Dendritic cell treated with granulocyte-macrophage colony-stimulating factor and Interleukin-4, amounts not matched to agents 40 ng/mL and 50 ng/mL, for 4 days (primary cell): ENCODE measurements at regions not wholly inside any gene's neighbourhood (a gene's known extent, or its start where the extent isn't known, plus 50 kb on each side); places are given as distances from the start of the nearest gene placed in this dataset.

Source experiments
- H3K27ac Mint-ChIP-seq: one replicate; pipeline ENCODE4 v1.8.0; 2022; ENCODE audit warnings: mild to moderate bottlenecking, mixed read lengths
- H3K27me3 Mint-ChIP-seq: one replicate; pipeline ENCODE4 v1.8.0; 2022; ENCODE audit warnings: mild to moderate bottlenecking, mixed read lengths
- H3K36me3 Mint-ChIP-seq: one replicate; pipeline ENCODE4 v1.8.0; 2022; ENCODE audit warnings: low read depth, mixed read lengths
- H3K4me1 Mint-ChIP-seq: one replicate; pipeline ENCODE4 v1.8.0; 2022; ENCODE audit warnings: low read depth, mixed read lengths
- H3K4me3 Mint-ChIP-seq: one replicate; pipeline ENCODE4 v1.8.0; 2022; ENCODE audit warnings: mild to moderate bottlenecking, moderate library complexity, mixed read lengths
- H3K9me3 Mint-ChIP-seq: one replicate; pipeline ENCODE4 v1.8.0; 2022; ENCODE audit warnings: mixed read lengths
- intact Hi-C: fragments of 100-400 bp; cut with micrococcal nuclease; formaldehyde crosslinking; loops from one replicate; pipeline ENCODE4 v1.15.0; 2022

DNA sequence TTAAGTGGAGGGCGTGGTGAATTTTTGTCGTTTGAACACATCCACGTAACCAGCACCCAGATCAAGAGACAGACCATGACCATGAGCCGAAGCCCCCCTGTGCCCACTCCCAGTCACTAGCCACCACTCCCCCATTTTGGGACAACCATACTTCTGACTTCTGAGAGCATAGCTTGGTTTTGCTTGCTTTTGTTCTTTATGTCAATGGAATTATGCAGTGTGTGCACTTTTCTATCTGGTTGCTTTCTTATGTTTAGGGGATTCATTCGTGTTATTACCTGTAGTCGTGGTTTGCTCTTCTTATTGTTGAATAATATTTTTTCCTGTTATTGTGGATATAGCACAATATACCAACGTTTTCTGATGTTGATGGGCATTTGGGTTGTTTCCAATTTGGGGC is 141.7 kb downstream of the GLI2 start:
- Mint-ChIP-seq H3K36me3 (no peaks in the 10 kb centered on the region), H3K27me3 (peaks cover 6% of the 10 kb centered on the region), H3K9me3 (no peaks in the 10 kb centered on the region), H3K4me3 (no peak overlapping the region), H3K27ac (no peak overlapping the region), H3K4me1 (no peaks in the 10 kb centered on the region)
- intact Hi-C loops: no loop called here

- intact Hi-C loops: no loop called here
- Mint-ChIP-seq H3K27ac (no peak overlapping the region), H3K9me3 (no peaks in the 10 kb centered on the region), H3K4me1 (no peaks in the 10 kb centered on the region), H3K36me3 (no peaks in the 10 kb centered on the region), H3K4me3 (no peak overlapping the region), H3K27me3 (peaks cover 6% of the 10 kb centered on the region)
Measured at GRCh38 chr2:120878970-120879369, 143.3 kb downstream of the GLI2 start.

DNA sequence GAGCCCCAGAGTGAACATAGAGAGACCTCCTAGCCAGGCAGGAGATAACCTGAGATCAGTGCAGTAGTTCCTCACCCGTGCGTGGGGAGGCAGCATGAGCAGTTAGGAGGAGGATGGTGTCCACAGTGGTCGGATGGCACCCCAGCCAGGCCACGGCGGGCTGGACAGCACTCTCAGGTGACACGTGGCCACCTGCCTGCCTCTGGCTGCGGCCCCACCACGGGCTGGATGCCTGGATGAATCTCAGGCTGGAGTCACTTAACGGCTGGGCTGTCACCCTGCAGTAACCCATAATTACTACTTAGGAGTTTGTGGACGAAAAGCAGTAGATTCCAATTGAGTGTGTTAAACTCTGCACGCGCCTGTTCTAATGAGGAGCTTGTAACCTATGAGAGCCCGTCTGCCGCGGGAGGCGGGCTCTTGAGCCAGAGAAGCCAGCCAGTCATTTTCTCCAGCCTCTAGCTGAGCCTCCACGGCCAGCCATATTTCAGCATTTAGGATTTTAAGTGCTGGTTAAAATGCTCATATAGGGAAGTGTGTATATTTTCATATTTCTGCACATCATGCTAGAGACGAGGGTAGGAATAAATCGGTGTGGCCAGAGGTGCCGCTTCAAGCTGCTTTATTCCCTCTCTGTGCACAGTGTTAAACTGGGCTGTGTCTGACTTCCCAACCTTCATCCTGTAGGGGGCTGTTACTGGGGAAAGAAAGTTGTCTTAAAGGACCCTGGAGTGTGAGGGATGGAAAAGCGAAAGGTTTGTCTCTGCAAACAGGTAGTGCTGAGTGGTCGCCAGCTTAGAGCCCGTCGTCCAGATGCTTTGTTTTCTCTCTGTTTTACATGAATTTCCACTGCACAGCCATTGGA is 144.0 kb downstream of the GLI2 start:
- H3K27me3 Mint-ChIP-seq: peaks cover 6% of the 10 kb centered on the region
- H3K36me3 Mint-ChIP-seq: no peaks in the 10 kb centered on the region
- H3K4me3 Mint-ChIP-seq: no peak overlapping the region
- no peaks in the 10 kb centered on the region for H3K4me1 Mint-ChIP-seq
- H3K9me3 Mint-ChIP-seq: no peaks in the 10 kb centered on the region
- intact Hi-C loops: no loop called here
- no peak overlapping the region for H3K27ac Mint-ChIP-seq

GRCh38 chr2:120880381-120880780 is 144.7 kb downstream of the GLI2 start:
- H3K27ac Mint-ChIP-seq: no peak overlapping the region
- peaks cover 6% of the 10 kb centered on the region for H3K27me3 Mint-ChIP-seq
- H3K4me3 Mint-ChIP-seq: no peak overlapping the region
- intact Hi-C loops: no loop called here
- H3K36me3 Mint-ChIP-seq: no peaks in the 10 kb centered on the region
- H3K4me1 Mint-ChIP-seq: no peaks in the 10 kb centered on the region
- H3K9me3 Mint-ChIP-seq: no peaks in the 10 kb centered on the region

- no peak overlapping the region for H3K4me3 Mint-ChIP-seq
- no peaks in the 10 kb centered on the region for H3K36me3 Mint-ChIP-seq
- H3K27me3 Mint-ChIP-seq: peaks cover 6% of the 10 kb centered on the region
- no peaks in the 10 kb centered on the region for H3K4me1 Mint-ChIP-seq
- H3K27ac Mint-ChIP-seq: no peak overlapping the region
- intact Hi-C loops: no loop called here
- no peaks in the 10 kb centered on the region for H3K9me3 Mint-ChIP-seq
Measured at GRCh38 chr2:120881981-120882788, 146.5 kb downstream of the GLI2 start.

DNA sequence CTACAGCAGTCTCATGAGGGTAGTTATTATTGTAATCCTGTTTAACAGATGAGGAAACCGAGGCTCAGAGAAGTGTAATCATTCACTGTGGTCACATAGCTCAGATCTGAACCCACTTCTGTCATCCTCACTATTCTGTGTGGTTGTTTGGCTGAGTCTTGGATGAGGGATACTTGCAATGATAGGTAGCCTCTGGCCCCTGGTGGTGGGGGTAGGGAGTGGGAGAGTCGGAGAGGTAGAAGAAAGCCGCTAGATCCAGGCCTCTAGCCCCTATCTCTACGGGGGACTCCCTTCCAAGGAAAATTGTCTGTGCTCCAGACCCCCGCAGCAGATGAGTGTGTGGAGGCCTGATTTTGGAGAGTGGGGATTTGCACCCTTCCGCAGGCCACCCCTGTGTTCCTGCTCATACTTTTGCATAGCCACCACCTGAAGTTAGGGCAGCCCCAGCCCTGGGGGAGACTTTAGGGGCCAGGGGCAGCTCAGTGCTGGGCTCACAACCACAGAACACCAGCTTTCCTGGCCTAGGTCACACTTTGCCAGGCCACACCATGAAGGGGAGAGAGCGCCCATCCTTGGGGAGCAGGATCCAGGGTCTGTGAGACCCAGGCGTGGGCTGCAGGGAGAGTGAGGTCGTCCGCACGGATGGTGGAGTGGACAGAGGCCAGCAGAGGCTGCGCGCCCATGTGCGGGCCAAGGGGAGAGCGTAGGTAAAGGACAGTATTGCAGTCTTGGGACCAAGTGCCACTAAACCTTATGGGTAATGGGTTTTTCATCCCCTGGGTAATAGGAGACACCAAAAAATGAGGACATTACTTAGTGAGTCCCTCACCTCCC is 148.2 kb downstream of the GLI2 start:
- intact Hi-C loops: no loop called here
- Mint-ChIP-seq H3K9me3 (no peaks in the 10 kb centered on the region), H3K27me3 (peaks cover 6% of the 10 kb centered on the region), H3K4me1 (no peaks in the 10 kb centered on the region), H3K36me3 (no peaks in the 10 kb centered on the region), H3K4me3 (no peak overlapping the region), H3K27ac (no peak overlapping the region)

DNA sequence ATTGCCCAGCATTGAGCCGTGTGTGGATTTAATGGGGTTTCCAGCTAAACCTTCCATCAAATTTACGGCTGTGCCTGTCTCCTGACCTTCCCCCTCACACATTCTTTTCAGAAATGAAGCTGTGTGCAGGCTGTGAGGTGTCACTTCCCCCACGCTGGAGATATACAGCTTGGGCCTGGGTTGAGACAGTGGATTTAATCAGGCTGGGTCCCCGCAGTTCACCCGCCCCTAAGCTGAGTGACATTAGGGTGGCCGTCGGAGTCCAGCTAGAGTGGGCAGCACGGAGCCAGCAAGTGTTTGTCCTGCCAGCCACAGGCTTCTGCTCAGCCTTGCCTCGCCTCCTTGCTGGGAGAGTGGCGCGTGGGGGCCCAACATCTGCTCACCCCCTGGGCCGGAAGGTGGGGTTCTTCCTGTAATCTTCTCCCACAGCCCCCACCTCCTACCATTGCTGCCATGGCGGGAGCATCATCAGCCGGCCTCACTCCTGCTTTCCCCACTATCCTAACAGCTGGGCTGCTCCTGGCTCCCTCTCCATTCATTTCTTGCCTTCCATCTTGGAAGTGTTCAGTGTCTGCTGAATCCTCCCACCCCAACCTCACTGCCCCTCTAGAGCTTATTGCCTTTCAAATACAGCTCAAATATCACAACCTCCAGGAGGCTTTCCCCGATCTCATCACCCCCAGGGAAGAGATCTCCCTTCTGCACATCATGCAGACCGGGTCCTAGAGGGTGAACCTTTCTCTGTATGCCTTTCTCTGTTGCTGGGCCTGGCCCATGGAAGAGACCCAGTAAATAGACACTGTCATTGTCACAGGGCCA is 149.0 kb downstream of the GLI2 start:
- Mint-ChIP-seq H3K4me1 (no peaks in the 10 kb centered on the region), H3K4me3 (no peak overlapping the region), H3K27ac (no peak overlapping the region), H3K27me3 (peaks cover 2% of the 10 kb centered on the region), H3K36me3 (no peaks in the 10 kb centered on the region), H3K9me3 (no peaks in the 10 kb centered on the region)
- intact Hi-C loops: no loop called here

DNA sequence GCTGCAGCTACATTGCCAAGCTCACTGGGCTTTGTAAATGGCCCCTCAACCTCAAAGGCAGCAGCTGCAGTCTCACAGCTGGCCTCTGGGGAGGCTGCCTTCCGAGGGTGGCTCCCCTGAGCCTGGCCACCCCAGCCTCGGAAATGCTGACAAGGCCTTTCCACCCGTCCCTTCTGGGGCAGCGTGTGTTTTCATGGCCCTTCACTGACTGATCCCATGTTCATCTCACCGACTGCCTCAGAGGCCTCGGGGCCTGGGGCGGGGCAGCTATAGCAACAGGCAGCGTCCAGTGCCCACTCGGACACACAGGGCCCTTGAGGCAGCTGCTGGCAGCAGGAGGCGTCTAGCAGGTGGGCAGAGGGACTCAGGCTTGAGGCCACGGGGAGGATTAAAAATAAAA is 149.7 kb downstream of the GLI2 start:
- intact Hi-C loops: no loop called here
- H3K36me3 Mint-ChIP-seq: no peaks in the 10 kb centered on the region
- peaks cover 1% of the 10 kb centered on the region for H3K27me3 Mint-ChIP-seq
- H3K4me3 Mint-ChIP-seq: no peak overlapping the region
- no peak overlapping the region for H3K27ac Mint-ChIP-seq
- H3K4me1 Mint-ChIP-seq: no peaks in the 10 kb centered on the region
- no peaks in the 10 kb centered on the region for H3K9me3 Mint-ChIP-seq

- Mint-ChIP-seq H3K4me1 (no peaks in the 10 kb centered on the region), H3K36me3 (no peaks in the 10 kb centered on the region), H3K9me3 (no peaks in the 10 kb centered on the region), H3K27ac (no peak overlapping the region), H3K27me3 (no peaks in the 10 kb centered on the region), H3K4me3 (no peak overlapping the region)
- intact Hi-C loops: no loop called here
Measured at GRCh38 chr2:120885749-120886148, 150.1 kb downstream of the GLI2 start.

- Mint-ChIP-seq H3K36me3 (no peaks in the 10 kb centered on the region), H3K9me3 (no peaks in the 10 kb centered on the region), H3K4me1 (no peaks in the 10 kb centered on the region), H3K27ac (no peak overlapping the region), H3K4me3 (no peak overlapping the region), H3K27me3 (no peaks in the 10 kb centered on the region)
- intact Hi-C loops: no loop called here
Measured at GRCh38 chr2:120886534-120887319, 151.1 kb downstream of the GLI2 start.

- Mint-ChIP-seq H3K4me3 (no peak overlapping the region), H3K27ac (no peak overlapping the region)
Measured at GRCh38 chr2:120887320-120887697, 151.6 kb downstream of the GLI2 start.

DNA sequence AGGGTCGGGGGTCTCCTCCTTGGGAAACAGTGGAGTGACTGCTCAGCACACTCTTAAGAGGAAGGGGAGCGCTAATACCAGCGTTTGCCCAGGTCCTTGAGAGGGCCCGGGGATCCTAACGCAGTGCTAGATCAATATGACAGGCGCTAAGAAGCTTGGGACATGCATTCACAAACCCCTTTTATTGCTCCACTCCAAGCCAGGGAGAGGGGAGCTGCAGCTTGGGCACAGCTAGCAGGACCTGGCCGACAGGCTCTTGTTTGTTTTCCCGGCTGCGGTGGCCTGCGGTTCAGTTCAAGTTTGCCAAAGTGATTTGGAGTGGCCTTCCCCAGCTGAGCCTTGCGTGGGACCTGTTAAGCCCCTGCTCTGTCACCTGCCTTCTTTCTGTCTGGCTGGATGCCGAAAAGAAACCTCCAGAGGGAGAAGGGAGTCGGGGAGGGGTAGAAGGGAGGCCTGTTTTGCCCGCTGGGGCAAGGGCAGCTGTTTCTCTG is 152.1 kb downstream of the GLI2 start:
- intact Hi-C loops: no loop called here
- no peak overlapping the region for H3K4me3 Mint-ChIP-seq
- no peaks in the 10 kb centered on the region for H3K27me3 Mint-ChIP-seq
- no peaks in the 10 kb centered on the region for H3K4me1 Mint-ChIP-seq
- no peaks in the 10 kb centered on the region for H3K9me3 Mint-ChIP-seq
- no peaks in the 10 kb centered on the region for H3K36me3 Mint-ChIP-seq
- H3K27ac Mint-ChIP-seq: no peak overlapping the region

More at GRCh38 chr2:120887320-120887697, 151.6 kb downstream of the GLI2 start:
- intact Hi-C loops: no loop called here
- no peaks in the 10 kb centered on the region for H3K9me3 Mint-ChIP-seq
- H3K36me3 Mint-ChIP-seq: no peaks in the 10 kb centered on the region
- H3K4me1 Mint-ChIP-seq: no peaks in the 10 kb centered on the region
- H3K27me3 Mint-ChIP-seq: no peaks in the 10 kb centered on the region
